Calu3 (cell line): ENCODE measurements at regions not wholly inside any gene's neighbourhood (a gene's known extent, or its start where the extent isn't known, plus 50 kb on each side); places are given as distances from the start of the nearest gene placed in this dataset.

Experiments used
- BruUV-seq: library from RNA; stranded (reverse); fragments of 400-500 nt; replicated peaks from 2 replicates; lab custom pipeline; 2021; lab: Mats Ljungman, UMichigan
- CTCF ChIA-PET: fragments of 300-600 bp; sonication (Branson Sonifier 250); formaldehyde crosslinking; loops from one replicate; lab custom pipeline; 2022; ENCODE audit warnings: antibody characterized with exemption; lab: Charles Lee
- DNase-seq: peaks from one replicate; pipeline ENCODE4 v3.0.0; 2022
- H3K27ac Mint-ChIP-seq: one replicate; pipeline ENCODE4 v1.8.0; 2022; ENCODE audit warnings: mixed read lengths; ENCODE audit not compliant: unreplicated experiment
- H3K27me3 Mint-ChIP-seq: one replicate; pipeline ENCODE4 v1.8.0; 2022; ENCODE audit warnings: mixed read lengths; ENCODE audit not compliant: unreplicated experiment
- H3K36me3 Mint-ChIP-seq: one replicate; pipeline ENCODE4 v1.8.0; 2022; ENCODE audit warnings: mild to moderate bottlenecking, moderate library complexity, mixed read lengths; ENCODE audit not compliant: insufficient read depth, unreplicated experiment
- H3K4me1 Mint-ChIP-seq: one replicate; pipeline ENCODE4 v1.8.0; 2022; ENCODE audit warnings: mild to moderate bottlenecking, low read depth, mixed read lengths; ENCODE audit not compliant: unreplicated experiment
- H3K4me3 Mint-ChIP-seq: one replicate; pipeline ENCODE4 v1.8.0; 2022; ENCODE audit warnings: mild to moderate bottlenecking, low read depth, moderate library complexity, mixed read lengths; ENCODE audit not compliant: unreplicated experiment
- H3K9me3 Mint-ChIP-seq: one replicate; pipeline ENCODE4 v1.8.0; 2022; ENCODE audit warnings: low read depth, mixed read lengths; ENCODE audit not compliant: unreplicated experiment
- CTCF ChIP-seq: fragments of 200-600 bp; IDR thresholded peaks from one replicate; pipeline ENCODE4 v1.8.0; 2022; ENCODE audit warnings: antibody characterized with exemption; ENCODE audit not compliant: unreplicated experiment
- intact Hi-C: fragments of 100-400 bp; cut with micrococcal nuclease; formaldehyde crosslinking; loops from one replicate; pipeline ENCODE4 v1.10.0; 2022; ENCODE audit not compliant: unreplicated experiment

DNA sequence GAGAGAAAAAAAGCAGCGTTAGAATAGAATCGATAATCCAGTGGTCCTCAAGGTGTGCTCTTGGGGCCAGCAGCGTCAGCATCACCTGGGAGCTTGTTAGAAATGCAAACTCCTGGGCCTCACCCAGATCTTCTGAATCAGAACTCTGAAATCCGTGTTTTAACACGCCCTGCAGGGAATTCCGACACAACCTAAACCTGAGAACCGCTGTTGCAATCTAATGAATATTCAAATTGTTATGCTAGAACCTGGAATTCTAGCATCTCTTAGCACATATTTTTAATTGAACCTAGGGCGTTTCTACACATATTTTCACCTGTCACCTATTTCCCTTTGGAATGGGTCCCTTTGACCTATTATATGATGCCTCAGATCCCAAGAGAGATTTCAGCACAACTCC lies 175.7 kb downstream of the PSMG1 start:
- no peaks in the 10 kb centered on the region for H3K9me3 Mint-ChIP-seq
- no TSS peak for BruUV-seq
- no peaks in the 10 kb centered on the region for H3K4me1 Mint-ChIP-seq
- no peaks in the 10 kb centered on the region for H3K27me3 Mint-ChIP-seq
- no peak overlapping the region for H3K27ac Mint-ChIP-seq
- H3K36me3 Mint-ChIP-seq: no peaks in the 10 kb centered on the region
- intact Hi-C loops: no loop called here
- DNase-seq: no peak
- CTCF ChIA-PET: interaction anchor here (1.1 kb wide), 1 partner anchor 28 kb away, joined by 3 read pairs; no protein-coding TSS in a partner anchor
- H3K4me3 Mint-ChIP-seq: no peak overlapping the region
- no peak for TF ChIP-seq CTCF

- Mint-ChIP-seq H3K36me3 (no peaks in the 10 kb centered on the region), H3K27me3 (no peaks in the 10 kb centered on the region), H3K9me3 (no peaks in the 10 kb centered on the region), H3K4me1 (no peaks in the 10 kb centered on the region), H3K4me3 (no peak overlapping the region), H3K27ac (no peak overlapping the region)
- CTCF ChIA-PET: interaction anchor here (1.1 kb wide), 1 partner anchor 28 kb away, joined by 3 read pairs; no protein-coding TSS in a partner anchor
- no TSS peak for BruUV-seq
- TF ChIP-seq CTCF: no peak
- intact Hi-C loops: no loop called here
- no peak for DNase-seq
These were observed 176.5 kb downstream of the PSMG1 start for GRCh38 chr21:39006571-39007311.

GRCh38 chr21:39005502-39005787 lies 177.8 kb downstream of the PSMG1 start:
- intact Hi-C loops: no loop called here
- CTCF ChIA-PET: no interaction called here
- H3K4me3 Mint-ChIP-seq: no peak overlapping the region
- H3K36me3 Mint-ChIP-seq: no peaks in the 10 kb centered on the region
- no peak for DNase-seq
- no peak for TF ChIP-seq CTCF
- H3K4me1 Mint-ChIP-seq: no peaks in the 10 kb centered on the region
- no peaks in the 10 kb centered on the region for H3K9me3 Mint-ChIP-seq
- no peaks in the 10 kb centered on the region for H3K27me3 Mint-ChIP-seq
- no TSS peak for BruUV-seq
- H3K27ac Mint-ChIP-seq: no peak overlapping the region

- H3K4me1 Mint-ChIP-seq: no peaks in the 10 kb centered on the region
- CTCF ChIA-PET: no interaction called here
- TF ChIP-seq CTCF: no peak
- H3K27ac Mint-ChIP-seq: no peak overlapping the region
- no peaks in the 10 kb centered on the region for H3K27me3 Mint-ChIP-seq
- H3K4me3 Mint-ChIP-seq: no peak overlapping the region
- H3K9me3 Mint-ChIP-seq: no peaks in the 10 kb centered on the region
- no peaks in the 10 kb centered on the region for H3K36me3 Mint-ChIP-seq
- no peak for DNase-seq
- BruUV-seq: no TSS peak
- intact Hi-C loops: no loop called here
These were observed 178.4 kb downstream of the PSMG1 start for GRCh38 chr21:39004634-39005501.
